HG03439 (cell line): ENCODE measurements at regions not wholly inside any gene's neighbourhood (a gene's known extent, or its start where the extent isn't known, plus 50 kb on each side); places are given as distances from the start of the nearest gene placed in this dataset.
"Not testable (repeated sequence)": the region's sequence is repeated elsewhere in the genome, so short reads cannot be mapped to it uniquely, and the experiment has no call there.

ENCODE experiments used
- ATAC-seq: cut with Tn5 transposase; IDR thresholded peaks from one replicate; pipeline ENCODE4 v1.9.1; 2021; ENCODE audit warnings: mild to moderate bottlenecking, moderate library complexity; ENCODE audit not compliant: unreplicated experiment

DNA sequence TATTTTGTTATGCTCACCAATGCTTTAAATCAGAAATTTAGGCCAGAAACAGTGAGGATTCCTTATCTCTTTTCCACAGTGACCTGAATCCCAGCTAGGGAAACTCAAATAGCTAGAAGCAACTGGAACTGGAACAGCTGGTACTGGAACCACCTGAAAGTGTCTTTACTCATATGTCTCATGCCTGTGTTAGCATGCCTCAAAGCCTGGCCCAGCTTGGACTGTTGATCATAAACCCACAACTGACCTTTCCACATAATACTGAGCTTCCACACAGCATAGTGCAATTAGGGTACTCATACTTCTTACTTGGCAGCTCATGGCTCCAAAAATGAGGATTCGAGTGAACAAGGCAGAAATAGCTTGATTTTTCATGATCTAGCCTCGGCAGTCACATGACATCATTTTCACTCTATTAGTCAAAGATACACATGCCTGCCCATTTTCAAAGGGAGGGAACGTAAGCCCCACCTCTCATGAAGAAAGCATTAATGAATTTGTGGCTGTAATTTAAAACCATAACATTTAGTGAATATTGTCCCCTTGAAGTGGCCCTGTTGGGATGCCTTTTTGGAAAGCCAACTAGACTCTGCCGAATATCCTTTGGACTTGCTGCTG lies 80.8 kb upstream of the ACSL1 start:
- no peak for ATAC-seq

DNA sequence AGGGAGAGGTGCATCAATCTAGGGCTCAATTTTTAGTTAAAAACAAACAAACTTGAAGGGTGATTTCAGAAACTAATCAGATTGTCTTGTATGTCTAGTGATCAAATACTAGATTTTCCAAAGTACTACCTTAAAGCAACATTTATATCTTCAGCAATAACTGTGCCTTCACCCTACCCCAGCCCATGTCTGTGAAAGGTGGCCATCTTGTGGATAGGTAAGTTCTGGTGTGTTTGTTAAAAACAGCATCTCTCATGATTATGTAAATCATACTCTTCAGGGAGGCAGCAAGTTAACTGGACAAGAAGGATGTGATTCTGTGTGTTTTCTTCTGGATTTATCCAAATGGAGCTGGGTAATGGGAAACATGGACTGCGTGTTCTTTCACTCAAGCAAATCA lies 81.4 kb upstream of the ACSL1 start:
- no peak for ATAC-seq

DNA sequence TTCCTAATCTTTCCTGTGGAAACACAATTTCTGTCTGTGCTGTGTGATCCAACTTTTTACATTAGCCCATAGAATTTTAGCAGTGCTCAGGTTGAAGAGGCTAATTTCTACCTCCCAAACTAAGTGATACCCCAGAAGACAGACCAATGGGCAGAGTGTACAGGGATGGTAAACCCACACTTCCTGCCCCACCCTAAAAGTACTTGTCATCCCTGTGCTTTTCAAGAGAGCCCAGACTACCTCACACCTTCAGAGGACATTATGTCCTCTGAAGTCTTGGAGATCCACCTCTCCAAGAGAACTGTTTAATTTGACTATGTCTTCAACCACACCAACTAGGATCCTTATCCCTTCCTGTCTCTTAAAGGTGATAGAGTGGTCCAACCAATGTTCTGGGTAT lies 82.0 kb upstream of the ACSL1 start:
- no peak for ATAC-seq

DNA sequence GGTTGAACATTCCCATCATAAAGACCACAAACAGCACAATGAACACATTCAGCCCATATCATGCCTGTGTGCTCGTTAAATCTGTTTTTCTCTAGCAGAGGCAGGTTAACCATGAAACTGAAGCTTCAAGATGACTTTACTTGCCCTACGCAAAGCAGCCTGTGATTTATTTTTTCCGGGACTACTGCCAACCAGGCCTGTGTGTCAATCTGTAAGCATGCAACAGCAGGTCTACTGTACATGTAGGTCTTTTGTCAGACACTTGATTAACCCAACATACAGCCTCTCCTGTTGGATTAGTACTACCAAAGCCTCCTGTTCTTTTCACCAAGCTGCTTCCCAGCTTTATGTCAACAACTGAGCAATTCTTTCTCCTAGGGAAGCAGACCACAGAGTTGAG lies 85.5 kb upstream of the ACSL1 start:
- no peak for ATAC-seq

DNA sequence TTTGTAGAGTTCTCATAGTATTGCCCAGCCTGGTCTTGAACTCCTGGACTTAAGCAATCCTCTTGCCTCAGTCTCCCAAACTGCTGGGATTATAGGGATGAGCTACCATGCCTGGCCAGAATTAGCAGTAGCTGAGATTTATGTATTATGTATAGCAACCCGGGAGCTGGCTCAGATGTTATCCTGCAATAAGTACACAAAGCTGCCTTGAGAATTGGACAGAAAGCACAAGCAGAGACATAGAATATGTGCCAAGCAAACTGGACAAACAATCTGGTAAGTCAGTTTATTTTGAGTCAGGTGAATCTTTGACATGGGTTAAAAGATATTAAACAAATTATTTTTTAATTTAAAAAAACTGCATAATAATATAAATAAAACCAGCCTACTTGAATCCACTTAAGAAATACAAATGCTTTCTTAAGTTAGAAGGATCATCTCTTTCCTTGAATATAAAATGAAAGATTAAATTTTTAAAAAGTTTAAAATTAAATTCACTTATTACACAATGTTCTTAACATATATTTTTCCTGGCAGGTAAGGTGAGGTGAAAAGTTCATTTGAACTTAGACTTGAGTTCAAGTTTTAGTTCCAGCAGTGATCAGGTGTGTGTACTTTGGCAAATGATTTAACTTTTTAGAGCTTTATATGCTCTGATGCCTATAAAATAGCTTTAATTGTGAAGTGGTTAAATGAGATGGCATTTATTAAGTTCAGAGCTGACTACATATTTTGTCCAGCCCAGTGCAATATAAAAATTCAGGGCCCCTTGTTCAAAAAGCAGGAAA lies 87.8 kb upstream of the ACSL1 start:
- ATAC-seq = no peak

DNA sequence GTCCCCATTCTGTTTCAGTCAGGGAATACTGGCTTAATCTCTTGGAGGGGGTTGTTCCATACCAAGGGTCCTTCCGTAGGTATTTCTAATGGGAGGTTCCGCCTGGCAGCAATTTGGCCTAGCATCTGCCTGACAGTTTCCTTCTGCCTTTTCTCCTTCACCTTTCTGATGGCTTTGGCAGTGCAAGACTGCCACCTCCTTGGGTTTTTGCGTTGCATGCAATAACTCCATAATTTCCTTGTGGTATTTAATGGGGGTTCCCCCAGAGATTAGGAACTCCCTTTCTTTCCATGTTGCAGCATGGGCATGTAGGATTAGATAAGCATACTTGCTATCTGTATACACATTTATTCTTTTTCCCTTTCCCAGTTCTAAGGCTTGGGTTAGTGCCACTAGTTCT lies 93.0 kb upstream of the ACSL1 start:
- not testable (repeated sequence) for ATAC-seq

DNA sequence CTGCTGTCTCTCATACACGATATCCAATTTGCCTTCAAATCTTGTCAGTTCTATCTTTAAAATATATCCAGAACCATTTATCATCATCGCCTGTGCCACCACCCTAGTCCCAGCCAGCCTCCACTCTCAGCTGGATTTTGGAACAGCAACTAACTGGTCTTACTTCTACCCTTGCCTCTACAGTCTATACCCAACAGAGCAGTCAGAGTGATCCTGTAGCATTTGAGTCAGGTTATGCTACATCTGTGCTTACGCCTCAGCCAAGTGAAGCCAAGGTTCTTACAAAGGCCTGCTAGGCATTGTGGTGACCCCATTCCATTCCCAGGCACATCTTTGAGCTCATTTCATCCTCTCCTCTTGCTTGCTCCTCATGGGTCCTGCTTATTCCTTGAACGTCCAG lies 95.7 kb upstream of the ACSL1 start:
- no peak for ATAC-seq

DNA sequence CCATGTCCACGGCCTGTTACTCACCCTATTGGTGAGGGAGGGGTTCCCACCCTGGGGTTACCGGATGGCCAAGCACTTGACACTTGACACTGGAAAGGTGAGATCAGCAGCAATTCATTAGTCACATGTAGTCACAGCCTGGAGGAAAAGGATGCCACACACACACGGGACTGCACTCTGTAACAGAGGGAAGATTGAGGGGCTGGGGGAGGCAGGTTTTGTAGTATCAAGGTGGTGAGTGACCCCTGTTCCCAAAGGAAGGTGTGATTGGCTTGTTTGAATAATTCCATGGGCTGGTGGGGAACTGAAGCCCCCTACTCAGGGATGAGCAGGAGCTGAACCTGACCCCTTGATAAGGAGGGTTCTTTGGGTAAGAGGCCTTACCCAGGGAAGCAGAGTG lies 96.0 kb upstream of the HELT start:
- ATAC-seq = no peak

DNA sequence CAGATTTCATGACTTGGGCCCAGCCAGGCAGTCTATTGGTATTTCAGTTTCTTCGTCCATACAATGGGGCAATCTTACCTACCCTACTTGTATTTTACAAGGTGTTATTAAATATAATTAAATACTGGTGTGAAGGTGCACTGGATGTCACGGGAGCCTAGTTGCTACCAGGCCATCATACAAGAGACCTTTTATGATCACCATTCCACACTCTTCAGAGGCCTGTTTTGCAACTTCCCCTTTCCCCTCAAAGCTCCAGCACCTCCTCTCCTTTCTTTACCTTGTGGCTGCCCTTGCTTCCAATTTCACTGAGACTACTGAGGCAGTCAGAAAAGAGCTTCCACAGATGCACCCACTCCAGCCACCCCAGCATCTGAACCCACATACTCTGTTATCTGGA lies 93.8 kb upstream of the HELT start:
- ATAC-seq = no peak

DNA sequence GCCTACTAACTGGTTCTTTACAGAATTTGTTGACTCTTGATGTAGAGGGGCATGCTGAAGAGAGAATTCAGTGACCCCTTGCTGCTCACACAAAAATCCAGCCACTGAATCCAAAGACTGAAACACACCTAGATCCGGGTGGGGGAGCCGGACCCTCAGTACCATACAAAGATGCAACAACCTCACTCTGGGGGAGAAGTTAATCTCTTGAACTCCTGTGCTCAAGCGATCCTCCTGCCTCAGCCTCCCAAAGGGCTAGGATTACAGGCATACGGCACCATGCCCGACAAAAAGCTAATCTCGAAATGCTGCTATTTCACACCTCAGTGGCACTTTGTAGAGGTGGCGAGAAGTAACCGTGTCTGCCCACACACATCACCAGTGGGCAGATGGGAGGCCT lies 88.8 kb upstream of the HELT start:
- no peak for ATAC-seq

DNA sequence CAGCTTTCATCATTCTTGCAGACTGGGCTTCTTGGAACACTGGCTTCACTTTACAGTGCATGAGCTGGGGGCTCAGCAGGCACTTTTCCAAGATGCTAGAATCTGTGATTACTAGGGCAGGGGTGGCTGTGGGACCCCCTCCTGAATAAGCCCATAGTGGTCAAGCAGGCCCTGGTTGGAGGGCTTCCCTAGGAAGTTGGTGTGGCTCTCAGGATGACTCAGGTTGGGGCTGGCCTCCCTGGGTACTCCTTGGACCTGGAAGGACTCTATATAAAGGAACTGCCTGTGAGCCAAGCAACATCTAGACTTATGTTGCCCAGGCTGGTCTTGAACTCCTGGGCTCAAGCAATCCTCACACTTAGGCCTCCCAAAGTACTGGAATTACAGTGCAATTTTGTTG lies 88.3 kb upstream of the HELT start:
- ATAC-seq = no peak

DNA sequence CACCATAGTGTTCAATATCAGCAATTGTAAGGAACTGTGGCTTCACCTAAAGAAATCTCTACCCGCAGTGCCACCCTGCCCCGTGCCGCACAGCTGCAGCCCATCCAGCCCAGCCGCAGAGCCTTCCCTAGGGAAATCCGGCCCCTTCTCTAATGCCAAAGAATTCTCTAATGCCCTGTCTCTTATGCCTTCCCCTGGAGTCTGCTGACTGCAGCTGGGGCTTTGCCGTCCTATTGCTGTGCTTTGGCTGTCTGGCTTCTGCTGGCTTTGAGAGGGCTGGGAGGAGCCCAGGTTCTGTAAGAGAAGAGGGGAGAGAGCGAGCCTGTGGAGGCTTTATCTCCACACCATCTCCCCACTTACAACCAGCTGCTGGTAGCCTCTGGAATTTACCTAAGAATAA lies 85.9 kb upstream of the HELT start:
- ATAC-seq = no peak

DNA sequence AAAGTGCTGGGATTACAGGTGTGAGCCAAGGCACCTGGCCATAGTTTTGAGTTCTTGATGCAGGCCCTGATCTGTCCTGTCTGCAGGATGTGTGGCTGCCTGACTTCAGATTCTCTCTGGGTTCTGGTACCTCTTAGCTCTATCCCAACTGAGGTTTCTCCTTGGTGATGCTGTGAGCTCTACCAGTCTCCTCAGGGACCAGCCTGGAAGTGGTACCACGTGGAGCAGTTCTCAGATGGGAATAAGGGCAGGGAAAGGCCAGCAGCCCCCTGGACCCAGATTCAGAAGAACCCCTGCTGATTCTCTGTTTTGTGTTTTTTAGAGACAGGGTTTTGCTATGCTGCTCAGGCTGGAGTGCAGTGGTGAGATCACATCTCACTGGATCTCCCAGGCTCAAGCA lies 85.0 kb upstream of the HELT start:
- ATAC-seq = no peak

DNA sequence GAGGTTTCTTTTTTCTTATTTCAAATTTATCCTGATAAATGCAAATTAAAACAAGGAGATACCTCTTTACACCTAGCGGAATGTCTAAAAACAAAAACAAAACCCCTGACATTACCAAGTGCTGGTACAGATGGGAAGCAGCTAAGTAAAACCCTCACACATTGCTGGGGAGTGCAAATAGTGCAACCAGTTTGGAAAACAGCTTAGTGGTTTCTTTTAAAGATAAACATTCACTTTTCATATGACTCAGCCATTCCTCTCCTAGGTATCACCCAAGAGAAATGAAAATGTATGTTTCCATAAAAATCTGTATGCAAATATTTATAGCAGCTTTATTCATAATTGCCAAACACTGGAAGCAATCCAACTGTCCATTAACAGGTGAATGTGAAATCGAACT lies 84.1 kb upstream of the HELT start:
- ATAC-seq = no peak

DNA sequence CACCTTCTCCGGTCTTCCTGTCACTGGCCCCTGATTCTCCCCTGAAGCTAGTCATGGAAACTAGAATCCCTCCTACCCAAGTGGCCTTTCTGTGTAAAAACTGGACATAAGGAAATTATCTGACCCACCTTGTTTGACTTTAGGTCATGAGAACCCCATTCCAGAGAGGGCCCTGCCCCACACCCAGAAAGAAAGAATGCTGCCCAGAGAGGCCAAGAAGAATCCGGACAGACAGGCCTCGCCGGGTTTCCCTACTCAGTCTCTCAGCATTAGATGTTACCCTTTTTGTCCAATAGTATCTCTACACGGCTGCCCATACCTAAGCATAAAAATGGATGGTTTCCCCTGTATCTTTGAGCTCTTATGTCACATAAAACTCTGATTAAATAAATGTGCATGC lies 83.3 kb upstream of the HELT start:
- ATAC-seq = no peak

DNA sequence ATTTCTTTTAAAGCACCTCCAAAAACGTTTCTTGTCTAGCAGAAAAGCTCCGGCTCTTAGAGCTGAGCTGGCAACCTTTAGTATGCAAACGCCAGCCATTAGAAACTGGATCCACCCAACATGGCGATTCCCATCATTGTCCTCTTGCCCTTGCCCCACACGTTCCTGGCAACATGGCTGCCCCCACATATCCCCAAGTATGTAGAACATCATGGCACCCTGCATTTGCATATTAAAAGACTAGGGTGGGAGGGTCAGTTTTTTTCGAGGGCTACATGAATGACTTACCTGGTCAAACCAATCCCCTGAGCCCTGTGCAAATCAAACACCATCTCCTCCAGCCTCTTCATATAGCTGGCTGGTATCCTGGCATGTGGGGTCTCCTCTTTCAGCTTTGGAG lies 82.2 kb upstream of the HELT start:
- ATAC-seq = no peak

DNA sequence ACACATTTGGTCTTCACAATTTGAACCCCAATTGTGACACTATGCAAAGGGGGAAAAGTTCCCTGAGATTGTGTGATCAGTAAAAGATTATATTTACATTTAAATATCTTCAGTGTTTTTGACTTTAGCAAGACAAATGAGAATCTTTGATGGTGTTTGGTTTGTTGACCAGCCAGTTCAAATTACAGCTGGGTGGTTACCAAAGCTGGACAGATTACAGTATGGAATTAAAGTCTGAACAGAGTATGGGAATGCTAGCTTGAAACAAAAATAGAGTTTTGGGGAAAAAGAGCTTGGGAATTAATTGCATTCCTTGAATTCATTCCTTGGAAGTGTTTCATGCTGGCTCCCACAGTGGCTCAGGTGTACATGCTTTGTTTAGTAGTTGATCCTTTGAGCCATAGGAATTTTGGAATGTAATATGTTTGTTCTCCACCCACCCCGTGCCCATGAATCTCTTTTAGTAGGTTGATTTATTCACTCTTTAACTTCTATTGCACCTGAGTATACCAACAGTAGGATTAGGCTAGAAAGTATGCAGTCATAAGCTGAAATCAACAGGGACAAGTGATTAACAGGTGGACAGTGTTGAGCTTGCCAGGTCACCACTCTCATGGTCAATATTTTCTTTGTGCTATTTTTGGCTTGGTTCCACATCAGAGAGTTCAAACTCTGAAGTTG lies 81.1 kb upstream of the HELT start:
- no peak for ATAC-seq

DNA sequence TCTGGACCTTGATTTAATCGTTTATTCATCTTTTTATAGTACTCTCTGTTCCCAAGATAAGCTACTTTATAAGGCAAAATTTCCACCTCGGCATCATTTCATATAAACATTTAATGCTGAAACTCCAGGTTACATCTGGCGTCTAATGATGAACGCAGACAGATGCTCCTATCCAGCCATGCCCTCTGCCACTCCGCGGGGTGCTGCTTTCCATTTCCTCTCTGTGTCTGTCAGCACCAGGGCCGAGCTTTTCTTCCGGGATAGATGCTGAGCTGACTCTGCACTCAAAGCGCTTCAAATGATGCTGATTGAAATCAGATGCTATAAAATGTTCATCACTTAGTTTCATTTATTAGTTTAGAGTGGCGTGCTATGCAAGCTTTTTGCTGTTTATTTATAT lies 80.5 kb upstream of the HELT start:
- no peak for ATAC-seq

DNA sequence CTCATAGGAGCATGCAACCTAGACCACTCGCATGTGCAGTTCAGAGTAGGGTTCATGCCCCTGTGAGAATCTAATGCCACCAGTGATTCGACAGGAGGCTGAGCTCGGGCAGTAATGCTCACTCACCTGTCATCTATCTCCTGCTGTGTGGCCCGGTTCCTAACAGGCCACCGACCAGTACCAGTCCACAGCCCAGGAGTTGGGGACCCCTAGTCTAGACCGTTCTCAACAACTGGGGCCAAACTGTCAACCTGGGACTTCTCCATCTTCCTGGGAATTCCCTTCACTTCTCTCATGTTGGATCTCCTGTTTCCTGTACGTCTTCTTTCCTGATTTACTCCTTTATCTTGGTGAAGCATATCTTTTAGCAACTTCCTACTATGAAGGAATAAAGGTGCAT lies 79.4 kb upstream of the HELT start:
- no peak for ATAC-seq

DNA sequence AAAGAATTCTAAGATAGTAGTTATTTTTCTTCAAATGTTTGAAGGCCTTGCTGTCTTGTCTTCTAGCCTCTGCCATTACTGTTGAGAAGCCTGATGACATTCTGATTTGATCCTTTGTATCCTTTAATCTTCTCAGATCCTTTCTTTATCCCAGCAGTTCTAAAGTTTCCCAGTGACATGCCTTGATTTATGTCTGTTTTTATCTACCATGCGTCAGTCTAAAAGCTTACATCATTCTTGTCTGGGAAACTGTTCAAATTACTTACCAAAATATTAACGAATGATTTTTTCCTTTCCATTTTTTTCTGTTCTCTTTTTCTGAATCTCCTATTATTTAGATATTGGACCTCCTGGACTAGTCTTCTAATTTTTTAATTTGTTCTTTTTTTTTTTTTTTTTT lies 78.3 kb upstream of the HELT start:
- ATAC-seq = no peak

DNA sequence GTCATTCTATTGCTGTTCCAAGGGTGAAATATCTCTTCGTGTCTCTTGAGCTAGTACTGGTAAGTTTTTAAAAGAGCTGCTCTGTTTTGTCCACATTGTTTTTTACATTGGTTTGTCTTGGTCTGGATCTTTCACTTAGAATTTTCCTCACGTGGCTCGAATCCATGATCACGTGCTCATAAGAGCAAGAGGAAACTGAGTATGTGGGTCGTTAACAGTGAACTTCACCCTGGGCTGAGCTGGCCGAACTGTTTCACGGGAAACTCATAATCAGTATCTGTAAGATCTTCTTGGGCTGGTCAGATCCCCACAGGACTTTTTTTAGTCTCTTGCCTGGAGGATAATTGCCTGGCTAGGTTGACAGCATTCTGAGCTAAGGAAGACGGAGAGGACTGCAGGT lies 77.8 kb upstream of the HELT start:
- no peak for ATAC-seq

DNA sequence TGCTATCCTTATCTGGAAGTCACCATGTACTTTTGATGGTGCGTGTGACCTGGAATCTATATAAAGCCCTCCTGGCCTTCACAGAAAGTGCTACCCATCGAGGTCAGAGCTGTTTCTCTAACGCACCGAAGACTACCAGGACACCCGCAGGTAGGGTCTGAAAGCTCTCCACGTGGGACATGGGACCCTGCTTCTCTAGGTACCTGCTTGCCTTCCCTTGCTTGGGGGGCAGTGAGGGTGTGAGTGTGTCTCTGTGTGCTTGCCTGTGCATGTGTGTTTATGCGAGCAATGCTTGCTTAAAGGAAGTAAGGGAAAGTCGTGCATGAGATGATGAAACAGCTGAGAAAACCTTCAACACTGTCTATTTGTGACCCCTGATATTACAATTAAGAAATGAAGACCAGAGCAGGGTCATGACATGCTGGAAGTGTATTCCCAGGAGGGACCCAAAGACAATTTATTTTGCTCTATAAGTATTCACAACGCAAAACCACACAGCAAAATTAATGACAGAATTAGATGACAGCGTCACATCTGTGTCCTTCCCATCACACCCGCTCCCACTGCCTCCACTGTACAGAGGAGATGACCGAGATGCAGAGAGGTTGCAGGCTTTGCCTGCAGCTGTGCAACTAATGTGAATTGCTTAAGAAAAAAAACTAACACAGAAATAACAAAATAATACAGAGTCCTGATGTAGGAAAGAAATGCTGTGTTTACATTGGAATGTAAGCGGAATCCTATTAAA lies 76.4 kb upstream of the HELT start:
- ATAC-seq = no peak
